ENCODE measurements at regions not wholly inside any gene's neighbourhood (a gene's known extent, or its start where the extent isn't known, plus 50 kb on each side); places are given as distances from the start of the nearest gene placed in this dataset.

DNA sequence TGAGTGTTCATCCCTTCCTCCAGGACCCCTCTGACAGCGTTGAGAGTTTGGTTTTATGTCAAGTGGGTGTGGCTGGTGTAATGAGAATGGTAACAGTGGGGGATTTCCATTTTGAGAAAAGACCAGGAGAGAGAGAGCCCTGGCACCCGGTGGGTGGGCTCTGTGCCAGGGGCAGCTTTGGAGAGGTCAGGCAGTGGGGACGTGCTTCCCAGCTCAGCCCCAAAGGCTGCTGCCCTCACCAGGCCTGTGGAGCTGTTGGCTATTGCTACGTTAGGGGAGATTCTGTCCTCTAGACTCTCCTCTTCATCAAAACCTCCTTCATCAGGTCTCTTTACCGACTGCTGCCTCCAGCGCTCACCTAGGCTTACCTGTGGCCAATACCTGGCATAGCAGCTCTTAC, 176.3 kb downstream of the PTPRU start:
- ATAC-seq (no peak), DNase-seq (ENCODE audit: low read depth in 1 of 2, low spot score in 1 of 2) (no peak), FAIRE-seq (no peak)
- Histone ChIP-seq H3K4me1 (no peaks in the 10 kb centered on the region), H3K9me3 (no peaks in the 10 kb centered on the region), H3K27ac (no peak overlapping the region), H3K4me3 (no peak overlapping the region), H3K4me2 (no peak overlapping the region)
- ChIA-PET CTCF (no interaction called here), POLR2A (no interaction called here)
- TF ChIP-seq MAFK (IDR thresholded peaks at IDR 0.05; ENCODE audit: partially characterized antibody) (no peak), BHLHE40 (IDR thresholded peaks at IDR 0.05; ENCODE audit: low read depth, low read length) (no peak), CHD2 (IDR thresholded peaks at IDR 0.05; ENCODE audit: low read length, partially characterized antibody) (no peak), MAZ (IDR thresholded peaks at IDR 0.05; ENCODE audit: borderline replicate concordance, low read depth, low read length) (no peak), RARB (CRISPR knock-in tag; IDR thresholded peaks at IDR 0.05) (no peak), BCL3 (IDR thresholded peaks at IDR 0.05) (no peak), USF2 (IDR thresholded peaks at IDR 0.05) (no peak), PHF8 (IDR thresholded peaks at IDR 0.05; ENCODE audit: borderline replicate concordance, low read depth) (no peak), HOXB13 (CRISPR knock-in tag; IDR thresholded peaks at IDR 0.05; ENCODE audit: low read depth) (no peak), NPAS2 (CRISPR knock-in tag; IDR thresholded peaks at IDR 0.05; ENCODE audit: borderline replicate concordance) (no peak), FOXS1 (CRISPR knock-in tag; IDR thresholded peaks at IDR 0.05) (no peak), EHF (CRISPR knock-in tag; IDR thresholded peaks at IDR 0.05) (no peak), RFX5 (IDR thresholded peaks at IDR 0.05) (no peak), ZNF302 (CRISPR knock-in tag; IDR thresholded peaks at IDR 0.05) (no peak), HOXA7 (CRISPR knock-in tag; IDR thresholded peaks at IDR 0.05) (no peak)
- TF ChIP-seq, protein P1, sequence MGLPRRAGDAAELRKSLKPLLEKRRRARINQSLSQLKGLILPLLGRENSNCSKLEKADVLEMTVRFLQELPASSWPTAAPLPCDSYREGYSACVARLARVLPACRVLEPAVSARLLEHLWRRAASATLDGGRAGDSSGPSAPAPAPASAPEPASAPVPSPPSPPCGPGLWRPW (IDR thresholded peaks at IDR 0.05): no peak
- TF ChIP-seq, protein P2, sequence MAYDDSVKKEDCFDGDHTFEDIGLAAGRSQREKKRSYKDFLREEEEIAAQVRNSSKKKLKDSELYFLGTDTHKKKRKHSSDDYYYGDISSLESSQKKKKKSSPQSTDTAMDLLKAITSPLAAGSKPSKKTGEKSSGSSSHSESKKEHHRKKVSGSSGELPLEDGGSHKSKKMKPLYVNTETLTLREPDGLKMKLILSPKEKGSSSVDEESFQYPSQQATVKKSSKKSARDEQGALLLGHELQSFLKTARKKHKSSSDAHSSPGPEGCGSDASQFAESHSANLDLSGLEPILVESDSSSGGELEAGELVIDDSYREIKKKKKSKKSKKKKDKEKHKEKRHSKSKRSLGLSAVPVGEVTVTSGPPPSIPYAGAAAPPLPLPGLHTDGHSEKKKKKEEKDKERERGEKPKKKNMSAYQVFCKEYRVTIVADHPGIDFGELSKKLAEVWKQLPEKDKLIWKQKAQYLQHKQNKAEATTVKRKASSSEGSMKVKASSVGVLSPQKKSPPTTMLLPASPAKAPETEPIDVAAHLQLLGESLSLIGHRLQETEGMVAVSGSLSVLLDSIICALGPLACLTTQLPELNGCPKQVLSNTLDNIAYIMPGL (CRISPR knock-in tag; IDR thresholded peaks at IDR 0.05; ENCODE audit: borderline replicate concordance): no peak
- 25% methylated on average over 5 of the region's 6 CpGs for WGBS (ENCODE audit: missing lambda C conversion rate)

DNA sequence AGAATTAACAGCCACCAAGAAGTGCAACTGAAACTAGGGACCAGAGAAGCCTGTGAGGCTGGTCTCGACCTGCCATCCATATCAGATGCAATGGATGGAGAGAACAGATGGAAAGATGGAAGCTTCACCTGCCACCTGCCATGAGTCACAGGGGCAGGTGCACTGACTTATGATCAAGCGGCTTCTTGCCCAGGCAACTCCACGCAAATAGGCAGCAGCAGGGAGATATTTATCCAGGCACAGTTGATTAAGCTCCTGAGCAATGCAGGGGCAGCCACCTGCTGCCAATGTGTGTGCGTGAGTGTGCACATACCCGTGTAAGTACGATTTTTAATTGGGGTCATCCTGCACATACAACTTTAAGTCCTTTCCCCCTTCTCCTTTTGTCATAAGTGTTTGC, 174.2 kb downstream of the PTPRU start:
- FAIRE-seq: no peak
- CTCF ChIA-PET: no interaction called here
- H3K4me2 ChIP-seq: no peak overlapping the region
- no peak overlapping the region for H3K4me3 ChIP-seq
- WGBS (ENCODE audit: missing lambda C conversion rate): 39% methylated on average over 6 of the region's 6 CpGs
- TF ChIP-seq ESRRA (IDR thresholded peaks at IDR 0.05; ENCODE audit: borderline replicate concordance, low read length) (no peak), FOXS1 (CRISPR knock-in tag; IDR thresholded peaks at IDR 0.05) (no peak), JUNB (IDR thresholded peaks at IDR 0.05) (no peak), KDM1A (IDR thresholded peaks at IDR 0.05; ENCODE audit: low read depth) (no peak), EHF (CRISPR knock-in tag; IDR thresholded peaks at IDR 0.05) (no peak), RAD21 (conservative IDR thresholded peaks at IDR 0.05 in 1 of 2, IDR thresholded peaks at IDR 0.05 in 1 of 2) (no peak), POLR2AphosphoS2 (conservative IDR thresholded peaks at IDR 0.05; ENCODE audit: low read length) (no peak), MAZ (IDR thresholded peaks at IDR 0.05; ENCODE audit: borderline replicate concordance, low read depth, low read length) (no peak), NR3C1 (IDR thresholded peaks at IDR 0.05) (no peak), TFCP2L1 (CRISPR knock-in tag; IDR thresholded peaks at IDR 0.05) (no peak), HOXA7 (CRISPR knock-in tag; IDR thresholded peaks at IDR 0.05) (no peak), FOSB (CRISPR knock-in tag; IDR thresholded peaks at IDR 0.05) (no peak), SMC3 (IDR thresholded peaks at IDR 0.05) (no peak), CHD2 (IDR thresholded peaks at IDR 0.05; ENCODE audit: low read length, partially characterized antibody) (no peak), FOSL2 (IDR thresholded peaks at IDR 0.05) (no peak), FOSL2 (CRISPR knock-in tag; IDR thresholded peaks at IDR 0.05) (no peak), ZNF302 (CRISPR knock-in tag; IDR thresholded peaks at IDR 0.05) (no peak), ELK1 (IDR thresholded peaks at IDR 0.05; ENCODE audit: low read depth, low read length) (no peak), RARB (CRISPR knock-in tag; IDR thresholded peaks at IDR 0.05) (no peak)
- TF ChIP-seq, protein P3, sequence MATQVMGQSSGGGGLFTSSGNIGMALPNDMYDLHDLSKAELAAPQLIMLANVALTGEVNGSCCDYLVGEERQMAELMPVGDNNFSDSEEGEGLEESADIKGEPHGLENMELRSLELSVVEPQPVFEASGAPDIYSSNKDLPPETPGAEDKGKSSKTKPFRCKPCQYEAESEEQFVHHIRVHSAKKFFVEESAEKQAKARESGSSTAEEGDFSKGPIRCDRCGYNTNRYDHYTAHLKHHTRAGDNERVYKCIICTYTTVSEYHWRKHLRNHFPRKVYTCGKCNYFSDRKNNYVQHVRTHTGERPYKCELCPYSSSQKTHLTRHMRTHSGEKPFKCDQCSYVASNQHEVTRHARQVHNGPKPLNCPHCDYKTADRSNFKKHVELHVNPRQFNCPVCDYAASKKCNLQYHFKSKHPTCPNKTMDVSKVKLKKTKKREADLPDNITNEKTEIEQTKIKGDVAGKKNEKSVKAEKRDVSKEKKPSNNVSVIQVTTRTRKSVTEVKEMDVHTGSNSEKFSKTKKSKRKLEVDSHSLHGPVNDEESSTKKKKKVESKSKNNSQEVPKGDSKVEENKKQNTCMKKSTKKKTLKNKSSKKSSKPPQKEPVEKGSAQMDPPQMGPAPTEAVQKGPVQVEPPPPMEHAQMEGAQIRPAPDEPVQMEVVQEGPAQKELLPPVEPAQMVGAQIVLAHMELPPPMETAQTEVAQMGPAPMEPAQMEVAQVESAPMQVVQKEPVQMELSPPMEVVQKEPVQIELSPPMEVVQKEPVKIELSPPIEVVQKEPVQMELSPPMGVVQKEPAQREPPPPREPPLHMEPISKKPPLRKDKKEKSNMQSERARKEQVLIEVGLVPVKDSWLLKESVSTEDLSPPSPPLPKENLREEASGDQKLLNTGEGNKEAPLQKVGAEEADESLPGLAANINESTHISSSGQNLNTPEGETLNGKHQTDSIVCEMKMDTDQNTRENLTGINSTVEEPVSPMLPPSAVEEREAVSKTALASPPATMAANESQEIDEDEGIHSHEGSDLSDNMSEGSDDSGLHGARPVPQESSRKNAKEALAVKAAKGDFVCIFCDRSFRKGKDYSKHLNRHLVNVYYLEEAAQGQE (IDR thresholded peaks at IDR 0.05): no peak
- H3K4me1 ChIP-seq: no peaks in the 10 kb centered on the region
- POLR2A ChIA-PET: no interaction called here
- no peak for ATAC-seq
- no peak for DNase-seq (ENCODE audit: low read depth in 1 of 2, low spot score in 1 of 2)
- H3K9me3 ChIP-seq: no peaks in the 10 kb centered on the region
- no peak overlapping the region for H3K27ac ChIP-seq
